Esophagus muscularis mucosa (tissue), 4 donors: ENCODE measurements at regions not wholly inside any gene's neighbourhood (a gene's known extent, or its start where the extent isn't known, plus 50 kb on each side); places are given as distances from the start of the nearest gene placed in this dataset.

Experiments
- DNase-seq: peaks from one replicate; pipeline ENCODE4 v3.0.0-alpha.2; 2017; ENCODE audit errors: extremely low spot score
- H3K27ac ChIP-seq, 4 donors: fragments of 200-600 bp; sonication (generic); replicated peaks in 1 of 4; 1 replicate in 3 of 4; 2 replicates in 1 of 4; pipeline ENCODE4 v1.5.1; 2016 to 2019; ENCODE audit warnings: mild to moderate bottlenecking in 1 of 4
- H3K27me3 ChIP-seq, 4 donors: fragments of 200-600 bp; sonication (generic); one replicate each; pipeline versions ENCODE4 v1.5.1 to v1.6.0; 2016 to 2019
- H3K36me3 ChIP-seq, 4 donors: fragments of 200-600 bp; sonication (generic); one replicate each; pipeline ENCODE4 v1.5.1; 2016 to 2019
- H3K4me1 ChIP-seq, 4 donors: fragments of 200-600 bp; sonication (generic); one replicate each; pipeline ENCODE4 v1.5.1; 2016 to 2019
- H3K4me3 ChIP-seq, 4 donors: fragments of 200-600 bp; sonication (generic); 1 replicate in 2 of 4; 2 replicates in 2 of 4; pipeline ENCODE4 v1.5.1; 2016 to 2019; ENCODE audit warnings: mild to moderate bottlenecking in 4 of 4, moderate library complexity in 1 of 4
- H3K9me3 ChIP-seq, 4 donors: fragments of 200-600 bp; sonication (generic); 1 replicate in 3 of 4; 2 replicates in 1 of 4; pipeline ENCODE4 v1.5.1; 2016 to 2019
- EP300 ChIP-seq: sonication (generic); formaldehyde crosslinking; IDR thresholded peaks from one replicate; pipeline ENCODE4 v1.6.1; 2017; ENCODE audit warnings: antibody characterized with exemption
- POLR2A ChIP-seq: fragments of 450-650 bp; IDR thresholded peaks from one replicate; pipeline ENCODE4 v1.6.1; 2017; ENCODE audit warnings: antibody characterized with exemption, moderate library complexity, mild to moderate bottlenecking, low read depth
- POLR2AphosphoS5 ChIP-seq, 2 donors: sonication (generic); formaldehyde crosslinking; IDR thresholded peaks; one replicate each; pipeline ENCODE4 v1.6.1; 2017; ENCODE audit warnings: antibody characterized with exemption in 2 of 2
- WGBS: methylation state at CpG from one replicate; pipeline ENCODE4 v1.1.5; 2018; 5-methylcytosine and 5-hydroxymethylcytosine counted together
- intact Hi-C: fragments of 100-400 bp; cut with DNase I; formaldehyde crosslinking; loops from one replicate; pipeline ENCODE4 v1.15.1; 2023
- TF ChIP-seq, protein P1 (sequence below), 3 experiments: fragments of 200-600 bp in 2 of 3; fragments of 450-650 bp in 1 of 3; sonication (generic) in 2 of 3; IDR thresholded peaks; one replicate each; pipeline ENCODE4 v1.5.1; 2017 to 2019; ENCODE audit warnings: antibody characterized with exemption in 3 of 3, mild to moderate bottlenecking in 2 of 3, moderate library complexity in 1 of 3

DNA sequence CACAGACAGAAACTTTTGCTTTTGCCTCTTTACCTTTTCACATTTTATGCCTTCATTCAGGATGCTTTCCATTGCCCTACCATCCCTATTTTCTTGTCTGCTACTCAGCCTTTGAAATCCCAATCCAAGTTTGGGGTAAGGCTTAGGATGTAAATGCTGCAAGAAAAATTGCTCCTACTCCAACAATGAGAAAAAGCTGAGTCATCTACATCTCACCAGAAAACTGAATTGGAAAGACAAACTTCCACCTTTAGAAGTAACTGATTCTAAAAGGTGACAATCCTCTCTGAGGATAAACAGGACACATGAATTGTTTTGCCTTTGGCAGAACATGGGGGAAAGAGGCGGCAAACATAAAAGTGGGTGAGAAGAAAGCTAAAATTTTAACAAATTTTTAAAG lies 295.6 kb downstream of the NR2F1-AS1 start:
- Histone ChIP-seq H3K27me3 (no peaks in the 10 kb centered on the region), H3K27ac (no peak overlapping the region), H3K9me3 (peaks cover 0 to 22% (median 9%) of the 10 kb centered on the region in 4 donors), H3K4me1 (no peaks in the 10 kb centered on the region), H3K4me3 (no peak overlapping the region), H3K36me3 (no peaks in the 10 kb centered on the region)
- TF ChIP-seq EP300 (no peak), POLR2AphosphoS5 (IDR thresholded peaks at IDR 0.05) (no peak)
- TF ChIP-seq, protein P1, sequence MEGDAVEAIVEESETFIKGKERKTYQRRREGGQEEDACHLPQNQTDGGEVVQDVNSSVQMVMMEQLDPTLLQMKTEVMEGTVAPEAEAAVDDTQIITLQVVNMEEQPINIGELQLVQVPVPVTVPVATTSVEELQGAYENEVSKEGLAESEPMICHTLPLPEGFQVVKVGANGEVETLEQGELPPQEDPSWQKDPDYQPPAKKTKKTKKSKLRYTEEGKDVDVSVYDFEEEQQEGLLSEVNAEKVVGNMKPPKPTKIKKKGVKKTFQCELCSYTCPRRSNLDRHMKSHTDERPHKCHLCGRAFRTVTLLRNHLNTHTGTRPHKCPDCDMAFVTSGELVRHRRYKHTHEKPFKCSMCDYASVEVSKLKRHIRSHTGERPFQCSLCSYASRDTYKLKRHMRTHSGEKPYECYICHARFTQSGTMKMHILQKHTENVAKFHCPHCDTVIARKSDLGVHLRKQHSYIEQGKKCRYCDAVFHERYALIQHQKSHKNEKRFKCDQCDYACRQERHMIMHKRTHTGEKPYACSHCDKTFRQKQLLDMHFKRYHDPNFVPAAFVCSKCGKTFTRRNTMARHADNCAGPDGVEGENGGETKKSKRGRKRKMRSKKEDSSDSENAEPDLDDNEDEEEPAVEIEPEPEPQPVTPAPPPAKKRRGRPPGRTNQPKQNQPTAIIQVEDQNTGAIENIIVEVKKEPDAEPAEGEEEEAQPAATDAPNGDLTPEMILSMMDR (IDR thresholded peaks at IDR 0.05): no peak
- DNase-seq: no peak
- 57% methylated on average over 1 of the region's 1 CpG for WGBS
- intact Hi-C loops: no loop called here

DNA sequence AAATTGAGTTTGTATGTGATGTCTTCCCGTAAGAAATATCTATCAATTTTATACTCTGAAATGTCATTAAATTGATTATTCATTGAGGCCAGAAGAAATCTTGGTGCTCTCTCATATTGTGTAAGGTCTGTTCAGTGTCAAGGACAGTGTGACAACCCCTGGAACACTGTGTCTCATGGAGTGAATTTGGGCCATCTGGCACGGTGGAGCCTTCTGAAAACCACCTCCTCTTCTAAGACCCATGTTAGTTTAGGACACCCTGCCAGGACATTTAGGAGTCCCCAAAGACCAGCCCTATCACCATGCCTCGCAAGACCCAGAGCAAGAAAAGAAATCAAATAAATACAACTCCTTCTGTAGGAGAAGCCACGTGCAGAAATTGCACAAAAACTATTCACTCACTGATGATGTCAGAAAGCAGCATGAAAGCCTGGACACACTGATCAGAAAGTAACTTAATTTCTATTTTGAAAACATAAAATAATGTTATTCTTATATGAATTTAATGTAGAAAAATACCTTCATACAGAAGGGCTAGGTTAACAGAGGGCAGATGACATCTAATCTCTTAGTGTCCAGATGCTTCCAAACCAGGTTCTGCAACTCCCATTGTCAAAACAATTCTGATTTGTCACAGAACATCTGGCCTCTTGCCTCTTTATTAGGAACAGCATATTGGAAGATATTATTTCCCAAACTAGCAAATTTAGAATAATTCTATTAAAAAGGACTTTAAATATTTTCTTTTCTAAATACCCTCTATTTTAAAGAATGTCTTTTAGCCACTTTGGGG lies 298.8 kb downstream of the NR2F1-AS1 start:
- 78% methylated on average over 4 of the region's 4 CpGs for WGBS
- Histone ChIP-seq H3K9me3 (peaks cover 0 to 18% (median 4%) of the 10 kb centered on the region in 4 donors), H3K4me3 (no peak overlapping the region), H3K27ac (no peak overlapping the region), H3K4me1 (no peaks in the 10 kb centered on the region), H3K36me3 (no peaks in the 10 kb centered on the region), H3K27me3 (no peaks in the 10 kb centered on the region)
- no peak for DNase-seq
- intact Hi-C loops: no loop called here
- TF ChIP-seq, protein P1 (IDR thresholded peaks at IDR 0.05): no peak
- TF ChIP-seq POLR2AphosphoS5 (IDR thresholded peaks at IDR 0.05): no peak
- TF ChIP-seq EP300: no peak
- TF ChIP-seq POLR2A: no peak

DNA sequence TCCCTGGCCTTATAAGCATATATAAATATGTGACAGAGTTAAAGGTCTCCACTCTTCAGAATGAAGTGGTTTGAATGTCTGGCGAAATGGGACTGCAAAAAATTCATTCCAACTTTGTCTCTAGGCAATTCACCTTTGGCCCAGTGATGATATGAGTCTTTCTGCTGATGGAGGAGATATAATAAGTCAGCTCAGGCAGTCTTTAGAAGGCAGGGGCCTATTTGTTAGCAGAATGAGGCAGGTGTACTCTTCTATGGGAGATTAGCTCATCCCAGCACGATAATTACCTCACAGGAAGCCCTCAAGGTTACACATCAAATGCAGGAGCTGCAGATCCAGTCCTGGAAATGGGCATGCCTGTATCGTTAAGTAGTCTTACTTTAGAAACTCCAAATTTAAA lies 300.5 kb downstream of the NR2F1-AS1 start:
- no peaks in the 10 kb centered on the region for H3K27me3 ChIP-seq
- intact Hi-C loops: no loop called here

DNA sequence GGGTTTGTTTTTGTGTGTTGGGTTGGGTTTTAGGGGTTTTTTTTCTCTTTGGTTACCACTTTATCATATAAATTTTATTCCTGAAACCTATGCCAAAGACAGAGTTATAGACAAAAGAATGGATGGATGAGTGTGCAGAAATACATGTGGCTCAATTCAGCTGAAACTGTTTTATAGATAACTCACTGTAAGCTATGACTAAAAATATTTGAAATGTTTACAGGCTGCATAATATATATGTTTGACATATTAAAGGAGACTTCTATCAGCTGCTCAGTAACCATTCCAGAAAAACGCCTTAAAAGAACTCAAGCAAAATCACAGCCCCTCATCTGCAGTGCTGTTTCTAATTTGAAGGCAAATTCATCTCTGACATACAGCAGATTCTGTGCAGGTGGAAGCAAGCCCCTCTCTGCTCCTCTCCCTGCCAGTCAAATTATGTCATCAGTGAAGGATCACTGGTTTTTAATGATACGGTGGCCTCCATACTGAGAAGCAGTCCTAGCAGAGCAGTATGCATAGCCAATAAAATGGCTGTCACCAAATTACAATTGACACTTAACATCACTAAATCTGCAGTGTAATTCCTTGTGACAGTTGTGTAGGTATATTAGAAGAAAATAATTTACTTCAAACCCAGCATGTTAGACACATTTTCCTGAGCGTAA lies 301.6 kb downstream of the NR2F1-AS1 start:
- Histone ChIP-seq H3K27me3 (no peaks in the 10 kb centered on the region), H3K4me1 (no peaks in the 10 kb centered on the region), H3K4me3 (no peak overlapping the region), H3K27ac (no peak overlapping the region), H3K9me3 (no peaks in the 10 kb centered on the region), H3K36me3 (no peaks in the 10 kb centered on the region)
- intact Hi-C loops: no loop called here
- 87% methylated on average over 3 of the region's 3 CpGs for WGBS
- no peak for DNase-seq
- no peak for TF ChIP-seq EP300
- TF ChIP-seq, protein P1 (IDR thresholded peaks at IDR 0.05): no peak
- no peak for TF ChIP-seq POLR2A
- no peak for TF ChIP-seq POLR2AphosphoS5 (IDR thresholded peaks at IDR 0.05)

More for the DNA sequence above, 300.5 kb downstream of the NR2F1-AS1 start:
- no peak overlapping the region for H3K27ac ChIP-seq
- no peak for DNase-seq
- H3K36me3 ChIP-seq: no peaks in the 10 kb centered on the region
- no peaks in the 10 kb centered on the region for H3K4me1 ChIP-seq
- TF ChIP-seq, protein P1 (IDR thresholded peaks at IDR 0.05): no peak
- TF ChIP-seq EP300 (no peak), POLR2AphosphoS5 (IDR thresholded peaks at IDR 0.05) (no peak), POLR2A (no peak)
- H3K9me3 ChIP-seq: peaks cover 0 to 2% (median 0%) of the 10 kb centered on the region in 4 donors
- WGBS: 96% methylated on average over 3 of the region's 3 CpGs
- no peak overlapping the region for H3K4me3 ChIP-seq
